Esophagus muscularis mucosa (tissue), 4 donors: ENCODE measurements at regions not wholly inside any gene's neighbourhood (a gene's known extent, or its start where the extent isn't known, plus 50 kb on each side); places are given as distances from the start of the nearest gene placed in this dataset.

Experiments
- EP300 ChIP-seq: sonication (generic); formaldehyde crosslinking; IDR thresholded peaks from one replicate; pipeline ENCODE4 v1.6.1; 2017; ENCODE audit warnings: antibody characterized with exemption
- POLR2A ChIP-seq: fragments of 450-650 bp; IDR thresholded peaks from one replicate; pipeline ENCODE4 v1.6.1; 2017; ENCODE audit warnings: antibody characterized with exemption, moderate library complexity, mild to moderate bottlenecking, low read depth
- POLR2AphosphoS5 ChIP-seq, 2 donors: sonication (generic); formaldehyde crosslinking; IDR thresholded peaks; one replicate each; pipeline ENCODE4 v1.6.1; 2017; ENCODE audit warnings: antibody characterized with exemption in 2 of 2
- TF ChIP-seq, protein P1 (sequence below), 3 experiments: fragments of 200-600 bp in 2 of 3; fragments of 450-650 bp in 1 of 3; sonication (generic) in 2 of 3; IDR thresholded peaks; one replicate each; pipeline ENCODE4 v1.5.1; 2017 to 2019; ENCODE audit warnings: antibody characterized with exemption in 3 of 3, mild to moderate bottlenecking in 2 of 3, moderate library complexity in 1 of 3

DNA sequence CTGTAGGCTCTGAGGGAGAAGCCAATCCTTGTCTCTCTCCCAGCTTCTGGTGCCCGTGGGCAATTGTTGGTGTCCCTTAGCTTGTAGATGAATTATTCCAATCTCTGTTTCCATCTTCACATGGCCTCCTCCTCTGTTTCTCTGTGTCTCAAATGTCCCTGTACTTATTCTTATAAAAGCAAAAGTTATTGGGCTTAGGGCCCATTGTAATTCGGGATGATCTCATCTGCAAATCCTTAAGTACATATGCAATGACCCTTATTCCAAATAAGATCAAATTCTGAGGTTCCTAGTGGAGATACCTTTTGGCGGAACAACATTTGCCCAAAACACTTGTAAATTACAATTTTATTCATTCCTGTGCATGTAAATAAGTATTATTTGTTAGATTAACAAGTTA, 147.4 kb upstream of the EPHA3 start:
- TF ChIP-seq, protein P1, sequence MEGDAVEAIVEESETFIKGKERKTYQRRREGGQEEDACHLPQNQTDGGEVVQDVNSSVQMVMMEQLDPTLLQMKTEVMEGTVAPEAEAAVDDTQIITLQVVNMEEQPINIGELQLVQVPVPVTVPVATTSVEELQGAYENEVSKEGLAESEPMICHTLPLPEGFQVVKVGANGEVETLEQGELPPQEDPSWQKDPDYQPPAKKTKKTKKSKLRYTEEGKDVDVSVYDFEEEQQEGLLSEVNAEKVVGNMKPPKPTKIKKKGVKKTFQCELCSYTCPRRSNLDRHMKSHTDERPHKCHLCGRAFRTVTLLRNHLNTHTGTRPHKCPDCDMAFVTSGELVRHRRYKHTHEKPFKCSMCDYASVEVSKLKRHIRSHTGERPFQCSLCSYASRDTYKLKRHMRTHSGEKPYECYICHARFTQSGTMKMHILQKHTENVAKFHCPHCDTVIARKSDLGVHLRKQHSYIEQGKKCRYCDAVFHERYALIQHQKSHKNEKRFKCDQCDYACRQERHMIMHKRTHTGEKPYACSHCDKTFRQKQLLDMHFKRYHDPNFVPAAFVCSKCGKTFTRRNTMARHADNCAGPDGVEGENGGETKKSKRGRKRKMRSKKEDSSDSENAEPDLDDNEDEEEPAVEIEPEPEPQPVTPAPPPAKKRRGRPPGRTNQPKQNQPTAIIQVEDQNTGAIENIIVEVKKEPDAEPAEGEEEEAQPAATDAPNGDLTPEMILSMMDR (IDR thresholded peaks at IDR 0.05): no peak
- TF ChIP-seq POLR2AphosphoS5 (IDR thresholded peaks at IDR 0.05) (no peak), EP300 (no peak), POLR2A (no peak)
